GM18519 (cell line): ENCODE measurements at regions not wholly inside any gene's neighbourhood (a gene's known extent, or its start where the extent isn't known, plus 50 kb on each side); places are given as distances from the start of the nearest gene placed in this dataset.

Source experiments
- ATAC-seq: cut with Tn5 transposase; IDR thresholded peaks from one replicate; pipeline ENCODE4 v1.9.1; 2021; ENCODE audit warnings: mild to moderate bottlenecking, moderate library complexity; ENCODE audit not compliant: unreplicated experiment, low FRiP score

DNA sequence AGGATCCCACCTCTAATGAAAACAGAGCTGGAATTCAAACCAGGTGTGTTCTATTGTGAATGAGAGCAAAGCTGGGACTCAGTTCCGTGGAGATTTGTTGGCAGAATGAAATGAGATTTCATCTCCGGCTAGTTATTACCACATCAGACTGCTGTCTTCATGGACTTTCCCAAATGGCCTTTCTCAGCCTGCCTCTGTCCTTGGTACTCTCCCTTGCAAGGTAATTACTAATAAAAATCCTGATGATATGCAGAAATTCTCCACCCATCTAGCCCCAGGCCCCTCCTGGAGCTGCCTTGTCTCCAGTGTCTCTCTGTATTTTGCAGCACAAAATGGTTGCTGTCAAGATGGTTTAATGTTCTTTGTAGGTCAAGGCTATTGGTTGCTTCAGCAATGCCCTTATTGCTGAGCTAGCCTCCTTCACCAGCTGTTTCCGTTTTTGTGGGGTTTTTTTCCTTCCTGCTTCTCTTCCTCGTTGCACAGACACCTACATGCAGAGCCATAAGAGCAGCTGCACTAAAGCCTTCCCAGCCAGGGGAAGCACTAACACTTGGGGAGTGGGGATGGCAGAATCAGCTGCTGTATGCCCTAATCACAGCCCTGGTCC lies 185.0 kb upstream of the GHITM start:
- no peak for ATAC-seq

DNA sequence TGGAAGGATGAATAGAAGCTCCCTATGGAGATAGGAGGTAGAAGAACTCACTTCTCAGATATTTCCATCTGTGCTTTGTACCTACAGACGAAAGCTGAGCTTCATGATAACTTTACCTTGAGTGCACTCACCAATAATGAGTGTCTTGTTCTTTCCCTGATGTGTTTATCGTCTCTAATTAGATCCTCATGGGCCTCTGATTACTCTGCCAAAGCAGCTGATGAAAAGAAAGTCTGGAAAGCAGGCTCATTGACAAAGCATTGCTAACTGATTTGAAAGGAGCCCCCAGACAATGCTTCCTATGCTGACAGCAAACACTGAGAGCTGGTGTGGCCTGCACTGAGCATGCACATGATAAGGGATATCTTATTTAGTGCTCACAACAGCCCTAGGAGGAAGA lies 183.9 kb upstream of the GHITM start:
- ATAC-seq = no peak

DNA sequence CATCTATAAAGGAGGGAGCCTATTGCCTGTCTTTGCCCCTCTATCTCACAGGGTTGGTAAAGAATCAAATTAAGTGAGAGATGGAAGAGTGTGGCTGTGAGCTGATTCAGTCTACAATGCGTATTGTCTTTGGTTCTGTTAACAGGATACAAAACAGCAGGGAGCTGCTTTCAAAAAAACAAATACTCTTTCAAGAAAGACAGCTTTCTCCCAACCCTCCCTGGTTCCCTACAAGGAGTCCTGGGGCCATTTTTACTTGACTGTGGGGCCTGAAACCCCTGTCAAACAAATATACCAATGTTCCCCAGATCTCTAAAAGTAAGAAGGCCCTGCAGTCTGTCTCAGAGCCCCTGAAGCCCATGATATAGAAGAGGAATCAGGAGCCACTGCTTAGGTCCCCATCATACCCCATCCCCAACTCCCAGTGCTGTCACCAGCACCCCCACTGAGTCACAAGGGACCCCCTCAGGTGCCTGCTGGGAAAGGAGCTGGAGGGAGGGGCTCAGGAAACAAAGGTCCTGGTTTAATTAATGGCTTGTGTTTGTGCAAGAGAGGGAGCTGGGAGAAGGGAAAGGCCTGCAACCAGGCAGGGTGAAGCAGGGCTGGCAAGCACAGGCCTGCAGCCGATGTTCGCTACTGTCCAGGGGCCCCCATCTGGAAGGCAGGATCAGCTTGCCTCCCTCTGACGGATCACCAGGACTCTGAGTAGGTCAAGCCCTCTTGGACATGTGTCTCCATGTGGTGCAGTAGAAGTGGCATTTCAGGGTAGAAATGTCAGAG lies 182.0 kb upstream of the GHITM start:
- ATAC-seq = no peak

DNA sequence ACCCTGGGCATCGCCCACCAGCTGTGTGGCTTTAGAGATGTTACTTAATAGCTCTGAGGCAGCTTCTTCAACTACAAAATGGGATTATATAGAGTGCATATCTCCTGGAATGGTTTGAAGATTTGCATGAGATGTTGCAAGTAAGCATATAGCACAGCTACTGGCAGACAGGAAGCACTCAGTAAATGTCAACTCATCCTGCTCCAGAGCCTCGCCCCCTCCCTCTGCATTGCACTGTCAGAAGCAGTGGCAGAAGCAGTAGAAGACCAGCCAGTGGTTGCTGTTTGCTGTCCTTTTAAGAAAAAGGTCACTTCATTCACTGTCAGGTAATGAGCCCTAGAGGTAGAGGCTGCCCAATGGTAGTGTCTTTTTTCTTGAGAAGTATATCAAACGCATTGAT lies 180.0 kb upstream of the GHITM start:
- ATAC-seq = no peak

DNA sequence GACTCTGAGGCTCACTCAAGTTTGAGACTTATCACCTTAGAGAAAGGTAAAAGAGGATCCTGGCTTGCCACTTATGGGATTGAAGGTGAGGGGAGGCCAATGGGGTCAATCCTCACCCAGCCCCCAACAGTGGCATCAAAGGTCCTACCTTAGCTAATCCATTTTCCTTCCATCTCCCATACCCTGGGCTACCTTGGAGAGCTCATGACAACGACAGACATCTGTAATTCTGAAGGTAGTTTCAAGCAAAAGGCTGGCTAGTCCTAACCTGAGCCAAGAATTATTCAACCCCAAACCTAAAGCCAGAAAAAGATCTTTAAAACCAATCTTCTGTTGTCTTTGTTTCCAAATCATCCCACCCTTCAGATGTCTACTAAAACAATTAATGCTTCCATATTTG lies 179.2 kb upstream of the GHITM start:
- no peak for ATAC-seq

DNA sequence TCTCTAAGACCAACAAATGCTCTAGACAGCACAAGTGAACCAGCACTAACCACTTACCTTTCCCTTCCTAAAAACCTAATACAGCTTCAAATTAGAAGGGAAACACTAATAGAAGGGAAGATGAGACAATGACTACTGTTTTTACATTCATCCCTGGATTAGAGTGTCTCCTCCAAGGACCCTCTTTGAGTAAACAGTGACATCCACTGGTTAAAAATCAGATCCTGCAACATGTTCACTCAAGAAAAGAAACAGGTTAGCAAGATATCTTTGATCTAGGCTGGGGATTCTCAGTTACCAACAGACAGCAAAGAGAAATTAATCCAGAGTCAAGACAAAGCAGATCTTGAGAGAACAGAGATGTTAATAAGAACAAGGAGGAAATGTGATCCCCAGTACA lies 177.7 kb upstream of the GHITM start:
- ATAC-seq = no peak

DNA sequence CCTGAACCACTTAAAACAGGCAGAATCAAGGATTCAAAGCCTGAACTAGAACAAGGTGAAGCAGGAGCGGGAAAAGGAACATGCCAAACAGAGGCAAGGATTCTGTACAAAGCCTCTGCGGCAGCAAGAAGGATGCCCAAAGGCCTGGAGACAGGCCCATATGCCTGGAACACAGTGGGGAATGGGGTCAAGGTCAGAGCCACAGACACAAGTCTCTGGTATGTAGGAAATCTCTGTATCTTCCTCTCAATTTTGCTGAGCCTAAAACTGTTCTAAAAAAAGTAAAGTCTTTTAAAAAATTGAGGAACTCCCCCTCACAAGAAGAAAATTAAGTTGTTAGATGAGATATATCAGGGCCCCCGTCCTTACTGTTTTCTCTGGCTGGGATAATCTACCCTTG lies 175.9 kb upstream of the GHITM start:
- ATAC-seq = no peak

DNA sequence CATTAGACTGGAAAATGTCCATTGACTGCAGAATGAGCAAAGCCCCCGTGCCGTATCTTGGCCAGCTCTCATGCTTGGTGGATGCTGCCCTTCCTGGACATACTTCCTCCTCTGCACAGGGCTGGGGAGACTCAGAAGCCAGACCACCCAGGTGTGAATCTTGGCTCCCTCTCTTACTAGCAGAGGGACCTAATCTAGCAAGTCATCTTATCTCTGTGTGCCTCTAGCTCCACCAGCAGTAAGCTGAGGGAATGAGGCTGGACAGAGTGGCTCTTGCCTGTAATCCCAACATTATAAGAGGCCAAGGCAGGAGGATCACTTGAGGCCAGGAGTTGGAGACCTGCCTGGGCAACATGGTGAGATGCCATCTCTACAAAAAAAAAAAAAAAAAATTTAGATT lies 173.8 kb upstream of the GHITM start:
- no peak for ATAC-seq

DNA sequence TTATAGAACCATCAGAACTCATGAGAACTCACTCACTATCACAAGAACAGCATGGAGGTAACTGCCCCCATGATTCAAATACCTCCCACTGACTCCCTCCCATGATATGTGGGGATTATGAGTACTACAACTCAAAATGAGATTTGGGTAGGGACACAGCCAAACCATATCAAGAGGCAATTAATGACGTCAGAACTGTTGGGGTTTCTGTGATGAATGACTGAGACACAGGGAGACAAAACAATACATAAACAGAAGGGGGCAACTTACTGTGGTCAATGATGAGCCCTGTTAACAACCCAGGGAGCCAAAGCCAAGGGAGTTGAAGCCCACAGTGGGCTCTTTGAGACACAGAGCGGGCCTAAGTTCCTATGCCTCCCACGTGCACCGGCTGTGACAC lies 171.3 kb upstream of the GHITM start:
- no peak for ATAC-seq

DNA sequence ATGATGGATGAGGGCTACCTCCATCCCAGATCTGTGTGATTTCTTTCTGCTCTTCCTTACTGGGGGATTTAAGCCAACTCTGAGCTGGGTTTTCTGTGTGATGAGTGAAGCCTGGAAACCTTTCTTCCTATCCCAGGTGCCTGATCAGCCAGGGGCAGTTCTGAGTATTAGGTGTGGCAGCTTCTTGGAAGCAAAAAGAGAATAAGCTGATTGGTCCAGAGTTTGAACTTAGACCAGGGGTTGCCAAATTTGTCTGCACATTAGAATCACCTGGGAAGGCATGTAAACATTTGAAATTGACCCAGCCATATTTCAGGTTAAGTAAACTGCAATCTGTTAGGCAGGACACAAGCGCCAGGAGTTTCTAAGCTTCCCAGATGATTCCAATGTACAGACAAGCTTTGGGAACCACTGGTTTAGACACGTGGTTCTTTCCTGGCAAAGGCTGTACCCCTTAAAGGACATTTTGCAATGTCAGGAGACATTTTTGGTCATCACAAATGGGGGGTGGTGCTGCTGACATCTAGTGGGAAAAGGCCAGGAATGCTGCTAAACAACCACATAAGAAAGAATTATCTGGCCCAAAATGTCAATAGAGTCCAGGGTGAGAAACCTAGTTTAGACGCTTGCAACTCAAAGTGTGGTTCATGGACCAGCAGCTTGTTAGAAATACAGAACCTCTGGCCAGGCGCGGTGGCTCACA lies 160.5 kb upstream of the GHITM start:
- no peak for ATAC-seq

DNA sequence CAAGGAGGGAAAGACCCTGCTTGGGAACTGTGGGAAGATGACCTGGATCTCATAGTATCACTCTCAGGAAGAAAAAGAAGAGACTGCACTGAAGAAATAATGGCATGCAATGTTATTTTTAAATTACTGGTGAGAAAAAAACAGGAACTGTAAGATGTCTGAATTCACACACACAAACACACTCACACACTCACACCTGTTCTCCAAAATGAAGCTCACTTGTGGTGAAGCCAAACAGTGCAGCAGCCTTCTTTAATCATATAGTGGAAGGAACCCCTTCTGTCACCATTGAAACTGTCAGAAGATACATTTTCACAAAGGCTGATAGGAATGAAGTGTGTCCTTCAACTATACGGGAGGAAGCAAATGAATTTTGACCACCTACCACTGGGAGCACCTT lies 156.5 kb upstream of the GHITM start:
- no peak for ATAC-seq

DNA sequence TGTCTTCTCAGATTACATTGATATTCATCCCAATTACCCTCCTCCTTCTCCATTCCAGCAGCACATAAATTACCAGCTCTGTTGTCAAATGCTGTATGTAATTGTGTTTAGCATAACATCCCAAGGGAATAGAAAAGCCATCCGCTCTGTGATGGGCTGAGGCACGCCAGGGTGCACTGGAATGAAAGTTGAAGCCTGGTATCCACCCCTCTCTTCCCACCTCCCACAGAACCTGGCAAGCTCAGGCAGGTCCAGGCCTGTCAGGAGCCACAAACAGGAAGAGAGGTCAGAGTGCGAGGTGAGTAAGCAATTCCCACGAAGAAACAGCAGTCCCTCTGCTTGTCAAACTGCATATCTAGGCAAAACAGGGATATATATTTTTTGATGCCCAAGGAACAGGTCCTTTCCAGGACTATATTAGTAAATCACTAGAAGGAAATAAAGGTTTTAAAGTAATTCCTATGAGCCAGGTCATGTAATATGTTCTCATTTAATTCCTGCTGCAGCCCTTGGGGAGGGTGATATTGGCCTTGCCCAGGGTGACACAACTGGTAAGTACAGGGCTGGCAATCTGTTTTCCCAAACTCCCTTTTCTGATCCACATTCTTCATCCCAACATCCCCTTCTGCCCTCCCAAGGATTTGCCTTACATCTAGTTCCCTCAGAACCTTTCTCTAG lies 155.6 kb upstream of the GHITM start:
- ATAC-seq = no peak

DNA sequence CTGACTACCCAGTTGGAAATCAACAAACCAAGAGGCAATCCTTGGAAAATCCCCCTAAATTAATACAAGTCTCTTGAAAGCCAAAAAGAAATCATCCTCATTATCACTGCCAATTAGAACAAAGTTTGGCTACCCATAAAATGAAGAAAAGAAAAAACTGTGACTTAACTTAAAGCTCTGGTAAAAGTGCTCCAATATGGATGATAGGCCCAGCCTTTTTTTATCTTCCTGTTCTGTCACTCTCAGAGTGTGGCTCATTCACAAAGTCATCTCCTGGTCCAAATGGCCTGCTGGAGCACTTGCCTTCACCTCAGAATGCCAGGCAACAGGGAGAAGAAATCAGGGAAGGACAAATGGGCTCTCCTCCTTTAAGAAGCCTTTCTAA lies 155.1 kb upstream of the GHITM start:
- ATAC-seq = no peak

DNA sequence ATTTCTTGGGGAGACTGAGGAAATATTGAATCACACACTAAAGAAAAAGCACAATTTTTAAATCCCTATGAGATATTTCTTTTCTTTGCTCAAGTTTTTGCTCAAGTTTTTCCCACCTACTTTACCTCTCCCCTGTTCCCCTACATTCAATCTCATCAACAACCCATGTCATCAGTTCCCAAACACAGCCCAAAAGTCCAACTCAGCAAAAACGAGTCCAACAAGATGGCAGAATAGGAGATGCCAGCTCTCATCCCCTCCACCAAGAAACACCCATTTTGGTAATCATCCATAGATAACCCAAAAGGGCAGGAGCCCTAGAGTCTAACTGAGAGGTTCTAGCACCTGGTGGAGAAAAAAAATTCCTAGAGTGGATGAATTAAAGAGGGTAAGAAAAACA lies 152.5 kb upstream of the GHITM start:
- ATAC-seq = no peak

DNA sequence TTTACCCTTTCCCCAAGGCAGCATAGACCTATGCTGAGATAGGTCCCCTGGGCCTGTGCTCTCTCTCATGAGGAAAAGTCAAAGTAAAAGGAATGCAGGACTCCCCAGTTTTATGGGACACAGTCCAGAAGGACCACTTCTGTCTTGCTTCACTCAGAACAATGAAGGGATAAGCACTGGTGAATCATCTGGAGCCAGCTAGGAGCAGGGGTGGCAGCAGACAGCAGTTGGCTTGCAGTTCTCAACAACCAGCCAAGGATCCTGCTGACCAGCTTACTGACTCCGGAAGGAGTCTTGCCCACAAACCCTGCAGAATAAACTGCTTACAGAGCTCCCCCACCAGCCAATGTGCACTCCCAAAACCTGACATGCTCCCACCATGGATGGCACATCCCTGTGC lies 152.1 kb upstream of the GHITM start:
- ATAC-seq = no peak

DNA sequence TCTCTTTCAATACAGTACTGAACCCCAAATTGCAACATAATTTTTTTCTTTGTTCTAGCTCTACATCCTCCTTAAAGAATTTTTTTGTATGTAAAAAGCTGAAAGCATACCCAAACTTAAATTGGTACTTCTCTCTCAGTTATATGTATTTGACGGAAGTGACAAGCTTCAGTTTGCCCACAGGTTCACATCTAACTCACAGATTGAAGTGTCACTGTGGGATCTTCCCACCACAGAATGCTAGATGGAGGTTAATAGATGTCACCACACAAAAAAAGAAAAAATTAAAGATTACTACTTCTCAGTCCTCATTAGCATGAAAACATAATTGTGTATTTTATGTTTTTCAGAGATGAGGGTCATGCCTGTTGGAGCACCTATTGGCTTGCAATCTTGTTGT lies 150.9 kb upstream of the GHITM start:
- no peak for ATAC-seq

DNA sequence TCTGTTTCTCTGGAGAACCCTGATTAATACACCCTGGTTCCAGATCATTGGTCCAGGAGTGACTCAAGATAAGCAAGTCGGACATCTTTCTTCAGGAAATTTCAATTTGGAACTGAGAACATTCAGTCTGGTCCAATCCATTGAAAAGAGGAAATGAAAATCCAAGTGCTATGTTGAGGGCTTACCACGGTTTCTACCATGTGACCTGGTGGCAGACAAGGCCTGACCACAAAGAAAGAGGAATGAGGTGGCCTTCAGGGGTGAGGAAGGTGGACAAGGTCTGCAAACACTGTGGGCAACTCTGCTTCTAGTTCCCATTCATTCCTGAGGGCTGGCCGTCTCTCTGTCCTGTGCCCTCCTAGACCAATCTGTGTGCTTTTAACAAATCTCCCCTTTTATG lies 149.2 kb upstream of the GHITM start:
- peak; percentile 92 for ATAC-seq

DNA sequence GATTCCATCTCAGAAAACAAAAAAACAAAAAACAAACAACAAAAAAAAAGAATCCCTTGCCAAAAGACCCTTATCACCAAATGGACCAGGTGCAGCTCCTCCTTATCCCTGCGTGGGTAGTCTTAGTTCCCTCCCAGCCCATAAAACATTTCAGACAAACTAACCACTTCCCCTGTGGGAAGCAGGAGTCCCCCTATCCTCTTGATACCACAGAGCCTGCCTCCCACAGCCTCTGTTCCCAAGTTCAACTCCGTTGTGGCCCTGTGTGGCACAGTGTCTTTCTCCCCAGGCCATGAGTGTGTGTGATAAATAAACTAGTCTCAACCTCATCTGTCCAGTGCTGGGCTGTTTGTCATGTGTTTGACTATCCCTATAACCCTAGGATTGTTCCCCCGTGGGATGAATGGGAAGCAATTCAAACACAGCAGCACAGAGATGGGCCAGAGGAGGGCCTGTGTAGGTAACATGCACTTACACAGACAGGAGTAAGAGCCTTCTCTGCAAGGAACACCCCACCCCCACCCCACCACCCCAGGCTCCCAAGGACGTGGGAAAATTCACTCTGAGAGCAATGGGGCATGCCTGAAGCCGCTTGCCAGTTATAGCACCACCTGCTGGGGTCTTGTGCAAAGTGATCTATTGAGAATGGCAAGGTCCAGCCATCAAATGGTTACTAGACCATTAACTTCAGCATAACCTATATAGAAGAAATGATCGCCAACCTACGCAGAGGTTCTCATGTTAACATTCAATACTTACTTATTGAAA lies 147.1 kb upstream of the GHITM start:
- peak; percentile 42 for ATAC-seq

DNA sequence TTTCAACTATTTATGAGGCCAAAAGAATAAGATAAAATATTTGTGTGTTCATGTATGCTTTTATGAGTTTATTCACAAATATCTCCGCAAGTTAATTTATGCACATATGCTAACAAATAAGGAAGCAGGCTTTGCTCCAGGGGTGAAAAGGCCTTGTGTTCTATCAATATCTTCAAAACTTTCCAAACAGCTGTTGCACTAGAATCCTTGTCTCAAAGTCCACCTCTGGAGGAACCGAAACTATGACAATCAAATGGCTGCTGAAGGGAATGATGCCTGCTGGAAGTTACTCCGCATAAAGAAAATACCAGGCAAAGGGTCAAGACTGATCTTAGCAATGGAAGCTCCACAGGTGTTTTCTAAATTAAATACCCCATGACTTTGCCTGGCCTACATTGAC lies 145.0 kb upstream of the GHITM start:
- no peak for ATAC-seq

DNA sequence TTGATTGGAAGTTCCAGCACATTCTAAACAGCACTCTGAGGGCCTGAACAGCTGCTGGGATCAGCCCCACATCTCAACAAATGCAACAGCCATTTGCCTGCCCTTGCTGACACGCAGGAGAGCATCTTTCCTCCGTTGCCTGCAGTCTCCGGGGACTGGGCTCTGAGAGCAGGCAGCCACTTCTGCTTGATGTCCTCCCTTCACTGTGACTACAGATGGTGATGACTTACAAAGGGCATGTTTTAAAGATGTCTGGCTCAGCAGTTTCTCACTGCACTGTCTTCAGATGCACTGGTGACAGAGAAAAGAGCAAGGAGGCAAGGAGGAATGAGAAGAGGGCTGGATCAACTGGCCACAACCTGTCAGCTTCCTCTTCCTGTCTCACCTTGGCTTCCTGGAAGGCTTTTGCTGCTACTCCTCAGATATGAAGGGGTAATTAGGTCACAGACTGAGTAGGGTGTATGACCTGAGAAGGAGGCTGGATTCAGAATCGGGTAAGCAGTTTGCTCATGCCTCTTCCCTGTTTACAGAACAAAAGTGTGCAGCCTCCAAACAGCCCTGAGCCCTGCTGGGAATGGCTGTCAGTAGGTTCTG lies 143.5 kb upstream of the GHITM start:
- no peak for ATAC-seq
